ENCODE measurements at regions not wholly inside any gene's neighbourhood (a gene's known extent, or its start where the extent isn't known, plus 50 kb on each side); places are given as distances from the start of the nearest gene placed in this dataset.

- no peak for TF ChIP-seq FEZF1 (tag by site-specific recombination; IDR thresholded peaks at IDR 0.05)
- no peak for TF ChIP-seq CTCF (tag by site-specific recombination; IDR thresholded peaks at IDR 0.05)
- no peak for TF ChIP-seq PATZ1 (tag by site-specific recombination; IDR thresholded peaks at IDR 0.05)
- TF ChIP-seq, protein P1, sequence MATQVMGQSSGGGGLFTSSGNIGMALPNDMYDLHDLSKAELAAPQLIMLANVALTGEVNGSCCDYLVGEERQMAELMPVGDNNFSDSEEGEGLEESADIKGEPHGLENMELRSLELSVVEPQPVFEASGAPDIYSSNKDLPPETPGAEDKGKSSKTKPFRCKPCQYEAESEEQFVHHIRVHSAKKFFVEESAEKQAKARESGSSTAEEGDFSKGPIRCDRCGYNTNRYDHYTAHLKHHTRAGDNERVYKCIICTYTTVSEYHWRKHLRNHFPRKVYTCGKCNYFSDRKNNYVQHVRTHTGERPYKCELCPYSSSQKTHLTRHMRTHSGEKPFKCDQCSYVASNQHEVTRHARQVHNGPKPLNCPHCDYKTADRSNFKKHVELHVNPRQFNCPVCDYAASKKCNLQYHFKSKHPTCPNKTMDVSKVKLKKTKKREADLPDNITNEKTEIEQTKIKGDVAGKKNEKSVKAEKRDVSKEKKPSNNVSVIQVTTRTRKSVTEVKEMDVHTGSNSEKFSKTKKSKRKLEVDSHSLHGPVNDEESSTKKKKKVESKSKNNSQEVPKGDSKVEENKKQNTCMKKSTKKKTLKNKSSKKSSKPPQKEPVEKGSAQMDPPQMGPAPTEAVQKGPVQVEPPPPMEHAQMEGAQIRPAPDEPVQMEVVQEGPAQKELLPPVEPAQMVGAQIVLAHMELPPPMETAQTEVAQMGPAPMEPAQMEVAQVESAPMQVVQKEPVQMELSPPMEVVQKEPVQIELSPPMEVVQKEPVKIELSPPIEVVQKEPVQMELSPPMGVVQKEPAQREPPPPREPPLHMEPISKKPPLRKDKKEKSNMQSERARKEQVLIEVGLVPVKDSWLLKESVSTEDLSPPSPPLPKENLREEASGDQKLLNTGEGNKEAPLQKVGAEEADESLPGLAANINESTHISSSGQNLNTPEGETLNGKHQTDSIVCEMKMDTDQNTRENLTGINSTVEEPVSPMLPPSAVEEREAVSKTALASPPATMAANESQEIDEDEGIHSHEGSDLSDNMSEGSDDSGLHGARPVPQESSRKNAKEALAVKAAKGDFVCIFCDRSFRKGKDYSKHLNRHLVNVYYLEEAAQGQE (tag by site-specific recombination; IDR thresholded peaks at IDR 0.05): no peak
- TF ChIP-seq ZBTB6 (tag by site-specific recombination; IDR thresholded peaks at IDR 0.05): no peak
- TF ChIP-seq ZNF211 (tag by site-specific recombination; IDR thresholded peaks at IDR 0.05; ENCODE audit: low read depth): no peak
- TF ChIP-seq, protein P2, sequence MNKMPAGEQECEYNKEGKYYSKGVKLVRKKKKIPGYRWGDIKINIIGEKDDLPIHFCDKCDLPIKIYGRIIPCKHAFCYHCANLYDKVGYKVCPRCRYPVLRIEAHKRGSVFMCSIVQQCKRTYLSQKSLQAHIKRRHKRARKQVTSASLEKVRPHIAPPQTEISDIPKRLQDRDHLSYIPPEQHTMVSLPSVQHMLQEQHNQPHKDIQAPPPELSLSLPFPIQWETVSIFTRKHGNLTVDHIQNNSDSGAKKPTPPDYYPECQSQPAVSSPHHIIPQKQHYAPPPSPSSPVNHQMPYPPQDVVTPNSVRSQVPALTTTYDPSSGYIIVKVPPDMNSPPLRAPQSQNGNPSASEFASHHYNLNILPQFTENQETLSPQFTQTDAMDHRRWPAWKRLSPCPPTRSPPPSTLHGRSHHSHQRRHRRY (tag by site-specific recombination; IDR thresholded peaks at IDR 0.05): no peak
- no peak for TF ChIP-seq TCF7L2 (IDR thresholded peaks at IDR 0.05; ENCODE audit: borderline replicate concordance, low read depth, low read length)
- TF ChIP-seq ZNF132 (tag by site-specific recombination; IDR thresholded peaks at IDR 0.05; ENCODE audit: borderline replicate concordance): no peak
Measured at GRCh38 chr18:11383381-11383780, 226.0 kb upstream of the SLC35G4 start.
